SU-DHL-6 (cell line): ENCODE measurements at regions not wholly inside any gene's neighbourhood (a gene's known extent, or its start where the extent isn't known, plus 50 kb on each side); places are given as distances from the start of the nearest gene placed in this dataset.

Experiments
- H2AFZ ChIP-seq: fragments of 200-600 bp; sonication (generic); 2 replicates; pipeline ENCODE4 v1.6.1; 2014; ENCODE audit warnings: low read depth, mild to moderate bottlenecking, moderate library complexity, mixed read lengths, antibody characterized with exemption, low read length; ENCODE audit not compliant: severe bottlenecking
- H3F3A ChIP-seq: fragments of 200-600 bp; shearing (Covaris generic); 2 replicates; pipeline ENCODE4 v1.6.0; 2016; ENCODE audit warnings: antibody characterized with exemption, mild to moderate bottlenecking; ENCODE audit not compliant: insufficient read depth
- H3K27ac ChIP-seq: fragments of 200-600 bp; sonication (generic); 2 replicates; pipeline ENCODE4 v1.5.1; 2016; ENCODE audit warnings: low read depth, mild to moderate bottlenecking, low read length, moderate library complexity, mixed read lengths
- H3K27me3 ChIP-seq: fragments of 200-600 bp; sonication (generic), shearing (Covaris generic); 2 replicates; pipeline ENCODE4 v1.6.0; 2014; ENCODE audit warnings: mild to moderate bottlenecking, low read length
- H3K36me3 ChIP-seq: fragments of 200-600 bp; sonication (generic); 2 replicates; pipeline ENCODE4 v1.6.1; 2014; ENCODE audit warnings: mild to moderate bottlenecking, low read length, mixed read lengths
- H3K4me2 ChIP-seq: fragments of 300-600, 200-600 bp; shearing (Covaris generic), sonication (generic); 2 replicates; pipeline ENCODE4 v1.6.0; 2014; ENCODE audit warnings: low read length, low read depth, mild to moderate bottlenecking; ENCODE audit not compliant: poor library complexity, severe bottlenecking
- H3K4me3 ChIP-seq: fragments of 200-600 bp; sonication (generic); 2 replicates; pipeline ENCODE4 v1.5.1; 2014; ENCODE audit warnings: antibody characterized with exemption, low read length, mild to moderate bottlenecking, mixed read lengths; ENCODE audit not compliant: insufficient read depth, poor library complexity, severe bottlenecking
- H3K79me2 ChIP-seq: fragments of 200-600 bp; sonication (generic); 2 replicates; pipeline ENCODE4 v1.6.1; 2014; ENCODE audit warnings: mild to moderate bottlenecking, low read length, moderate library complexity; ENCODE audit not compliant: insufficient read depth
- H3K9ac ChIP-seq: fragments of 200-600 bp; sonication (generic); 2 replicates; pipeline ENCODE4 v1.7.0; 2014; ENCODE audit warnings: mild to moderate bottlenecking, low read length
- H3K9me2 ChIP-seq: fragments of 200-600 bp; sonication (generic); replicated peaks from 2 replicates; pipeline ENCODE4 v1.6.1; 2014; ENCODE audit warnings: low read length; ENCODE audit not compliant: insufficient read depth
- H3K9me3 ChIP-seq: fragments of 200-600 bp; sonication (generic); 2 replicates; pipeline ENCODE4 v1.6.1; 2014; ENCODE audit warnings: low read length, mixed read lengths; ENCODE audit not compliant: insufficient read depth
- H4K20me1 ChIP-seq: fragments of 200-600 bp; sonication (generic); 2 replicates; pipeline ENCODE4 v1.6.1; 2014; ENCODE audit warnings: low read depth, mild to moderate bottlenecking, antibody characterized with exemption, low read length, moderate library complexity, mixed read lengths
- EZH2phosphoT487 ChIP-seq: fragments of 200-600 bp; sonication (generic), shearing (Covaris generic); conservative IDR thresholded peaks from 2 replicates; pipeline ENCODE4 v1.6.1; 2018; ENCODE audit warnings: mild to moderate bottlenecking, antibody characterized with exemption, low read length, moderate library complexity, mixed read lengths
- TF ChIP-seq, protein P1 (sequence below): fragments of 200-600 bp; sonication (generic); IDR thresholded peaks from one replicate; pipeline ENCODE4 v1.5.1; 2017; ENCODE audit warnings: antibody characterized with exemption, mild to moderate bottlenecking, low read length, moderate library complexity; ENCODE audit not compliant: insufficient read depth, poor library complexity, severe bottlenecking

DNA sequence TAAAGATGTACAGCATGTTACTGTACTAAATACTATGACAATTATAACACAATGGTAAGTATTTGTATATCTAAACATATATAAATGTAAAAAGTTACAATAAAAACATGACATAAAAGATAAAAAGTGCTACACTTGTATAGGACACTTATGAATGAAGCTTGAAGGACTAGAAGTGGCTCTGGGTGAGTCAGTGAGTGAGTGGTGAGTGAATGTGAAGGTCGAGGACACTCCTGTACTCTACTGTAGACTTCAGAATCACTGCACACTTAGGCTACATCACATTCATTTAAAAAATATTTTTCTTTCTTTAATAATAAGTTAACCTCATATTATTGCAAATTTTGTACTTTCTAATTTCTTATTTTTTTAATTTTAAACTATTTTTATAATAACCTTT lies 1476.7 kb upstream of the CDH8 start:
- no peaks in the 10 kb centered on the region for H3K36me3 ChIP-seq
- TF ChIP-seq, protein P1, sequence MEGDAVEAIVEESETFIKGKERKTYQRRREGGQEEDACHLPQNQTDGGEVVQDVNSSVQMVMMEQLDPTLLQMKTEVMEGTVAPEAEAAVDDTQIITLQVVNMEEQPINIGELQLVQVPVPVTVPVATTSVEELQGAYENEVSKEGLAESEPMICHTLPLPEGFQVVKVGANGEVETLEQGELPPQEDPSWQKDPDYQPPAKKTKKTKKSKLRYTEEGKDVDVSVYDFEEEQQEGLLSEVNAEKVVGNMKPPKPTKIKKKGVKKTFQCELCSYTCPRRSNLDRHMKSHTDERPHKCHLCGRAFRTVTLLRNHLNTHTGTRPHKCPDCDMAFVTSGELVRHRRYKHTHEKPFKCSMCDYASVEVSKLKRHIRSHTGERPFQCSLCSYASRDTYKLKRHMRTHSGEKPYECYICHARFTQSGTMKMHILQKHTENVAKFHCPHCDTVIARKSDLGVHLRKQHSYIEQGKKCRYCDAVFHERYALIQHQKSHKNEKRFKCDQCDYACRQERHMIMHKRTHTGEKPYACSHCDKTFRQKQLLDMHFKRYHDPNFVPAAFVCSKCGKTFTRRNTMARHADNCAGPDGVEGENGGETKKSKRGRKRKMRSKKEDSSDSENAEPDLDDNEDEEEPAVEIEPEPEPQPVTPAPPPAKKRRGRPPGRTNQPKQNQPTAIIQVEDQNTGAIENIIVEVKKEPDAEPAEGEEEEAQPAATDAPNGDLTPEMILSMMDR = no peak
- TF ChIP-seq EZH2phosphoT487 = no peak
- H3K27me3 ChIP-seq = no peaks in the 10 kb centered on the region
- no peaks in the 10 kb centered on the region for H3K79me2 ChIP-seq
- H4K20me1 ChIP-seq = no peaks in the 10 kb centered on the region
- no peak overlapping the region for H2AFZ ChIP-seq
- H3K27ac ChIP-seq = no peak overlapping the region
- no peaks in the 10 kb centered on the region for H3K9me3 ChIP-seq
- no peaks in the 10 kb centered on the region for H3F3A ChIP-seq
- no peak overlapping the region for H3K4me2 ChIP-seq
- no peaks in the 10 kb centered on the region for H3K9me2 ChIP-seq
- no peak overlapping the region for H3K9ac ChIP-seq
- no peak overlapping the region for H3K4me3 ChIP-seq

DNA sequence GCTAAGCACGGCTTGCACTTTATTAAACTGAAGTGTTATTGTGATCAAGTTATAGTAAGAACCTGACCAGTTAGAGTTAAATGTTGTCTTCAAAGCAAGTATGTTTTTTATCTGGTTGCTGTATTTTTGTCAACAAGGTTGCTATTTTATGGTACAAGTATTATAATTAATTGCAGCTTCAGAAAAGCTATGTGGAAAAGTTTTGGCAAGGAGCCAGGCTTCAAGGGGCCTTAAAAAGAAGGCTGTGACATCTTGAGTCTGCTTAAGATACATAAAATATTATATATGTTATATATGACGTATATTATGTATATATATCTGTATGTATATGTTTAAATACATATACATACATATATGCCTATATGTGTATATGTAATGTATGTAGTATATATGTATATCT lies 1461.2 kb upstream of the CDH8 start:
- Histone ChIP-seq H3K27me3 (no peaks in the 10 kb centered on the region), H3K9me3 (no peaks in the 10 kb centered on the region), H3K4me3 (no peak overlapping the region), H2AFZ (no peak overlapping the region), H3K36me3 (no peaks in the 10 kb centered on the region), H3K9me2 (no peaks in the 10 kb centered on the region), H3K4me2 (no peak overlapping the region), H3K9ac (no peak overlapping the region), H4K20me1 (no peaks in the 10 kb centered on the region), H3K27ac (no peak overlapping the region), H3K79me2 (no peaks in the 10 kb centered on the region), H3F3A (no peaks in the 10 kb centered on the region)
- TF ChIP-seq, protein P1 = no peak
- TF ChIP-seq EZH2phosphoT487 = no peak

DNA sequence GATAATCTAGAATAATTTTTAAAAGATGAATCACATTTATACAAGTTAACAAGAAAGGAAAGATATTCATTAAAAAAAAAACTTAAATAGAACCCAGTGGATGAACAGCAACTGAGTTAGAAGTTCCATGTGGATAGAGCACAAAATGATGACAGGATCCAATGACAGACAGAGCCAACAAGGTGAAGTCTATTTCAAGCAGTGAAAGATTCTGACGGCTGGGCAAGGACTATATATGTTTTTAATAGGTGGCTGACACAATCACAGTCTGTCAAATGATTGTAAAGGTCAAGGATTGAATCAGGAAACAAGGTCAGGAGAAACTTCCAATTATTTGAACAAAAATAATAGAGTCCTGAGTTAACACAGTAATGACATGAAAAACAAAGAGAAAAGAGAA lies 1460.0 kb upstream of the CDH8 start:
- Histone ChIP-seq H3K9me3 (no peaks in the 10 kb centered on the region), H3K4me3 (no peak overlapping the region), H2AFZ (no peak overlapping the region), H3K79me2 (no peaks in the 10 kb centered on the region), H3K27me3 (no peaks in the 10 kb centered on the region), H3K9me2 (no peaks in the 10 kb centered on the region), H3K36me3 (no peaks in the 10 kb centered on the region), H3K27ac (no peak overlapping the region), H4K20me1 (no peaks in the 10 kb centered on the region), H3K4me2 (no peak overlapping the region), H3F3A (no peaks in the 10 kb centered on the region), H3K9ac (no peak overlapping the region)
- TF ChIP-seq EZH2phosphoT487 = no peak
- TF ChIP-seq, protein P1 = no peak

DNA sequence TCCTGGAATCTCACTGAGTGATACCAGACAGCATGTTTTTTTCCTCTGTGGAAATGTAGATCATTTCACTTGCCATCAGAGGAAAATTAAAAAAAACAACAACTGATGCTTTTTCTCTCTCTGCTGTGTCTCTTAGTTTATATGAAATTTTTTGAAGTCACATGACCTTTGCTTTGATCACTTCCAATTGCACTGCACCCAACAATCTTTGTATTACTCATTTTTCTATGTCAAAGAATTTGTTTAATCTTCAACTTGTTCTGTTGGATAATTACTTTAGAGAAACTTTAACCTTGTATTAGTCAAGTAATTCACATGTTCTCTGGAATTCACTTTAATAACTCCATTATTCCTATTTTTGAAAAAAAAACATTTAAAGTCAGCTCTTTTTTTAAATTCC lies 1452.7 kb upstream of the CDH8 start:
- no peaks in the 10 kb centered on the region for H4K20me1 ChIP-seq
- no peaks in the 10 kb centered on the region for H3K36me3 ChIP-seq
- no peaks in the 10 kb centered on the region for H3K27me3 ChIP-seq
- no peaks in the 10 kb centered on the region for H3K9me3 ChIP-seq
- no peak overlapping the region for H3K4me3 ChIP-seq
- no peak overlapping the region for H3K4me2 ChIP-seq
- H3K9ac ChIP-seq = no peak overlapping the region
- H3K9me2 ChIP-seq = no peaks in the 10 kb centered on the region
- H3F3A ChIP-seq = no peaks in the 10 kb centered on the region
- H3K27ac ChIP-seq = no peak overlapping the region
- no peak overlapping the region for H2AFZ ChIP-seq
- TF ChIP-seq, protein P1 = no peak
- TF ChIP-seq EZH2phosphoT487 = no peak
- no peaks in the 10 kb centered on the region for H3K79me2 ChIP-seq
